NCI-H1694 (cell line): ENCODE measurements at regions not wholly inside any gene's neighbourhood (a gene's known extent, or its start where the extent isn't known, plus 50 kb on each side); places are given as distances from the start of the nearest gene placed in this dataset.

Experiments
- DNase-seq: peaks from one replicate; lab custom pipeline; 2025; lab: John Stamatoyannopoulos, UW

- DNase-seq = no peak
Measured at GRCh38 chr15:39125226-39125625, 455.7 kb upstream of the THBS1 start.

- DNase-seq = peak; percentile 7
Measured at GRCh38 chr15:39125904-39126303, 455.0 kb upstream of the THBS1 start.

GRCh38 chr15:39127151-39127790, 453.6 kb upstream of the THBS1 start:
- DNase-seq = no peak

GRCh38 chr15:39127925-39128617, 452.8 kb upstream of the THBS1 start:
- no peak for DNase-seq

GRCh38 chr15:39128746-39129145, 452.1 kb upstream of the THBS1 start:
- no peak for DNase-seq

GRCh38 chr15:39130556-39131379, 450.1 kb upstream of the THBS1 start:
- no peak for DNase-seq

GRCh38 chr15:39131609-39132008, 449.3 kb upstream of the THBS1 start:
- no peak for DNase-seq

- DNase-seq = no peak
Measured at GRCh38 chr15:39132070-39132469, 448.8 kb upstream of the THBS1 start.

- DNase-seq = no peak
Measured at GRCh38 chr15:39132954-39133600, 447.8 kb upstream of the THBS1 start.

GRCh38 chr15:39134282-39134681, 446.6 kb upstream of the THBS1 start:
- DNase-seq = no peak

- no peak for DNase-seq
Measured at GRCh38 chr15:39135989-39136388, 444.9 kb upstream of the THBS1 start.

- no peak for DNase-seq
Measured at GRCh38 chr15:39139431-39140059, 441.3 kb upstream of the THBS1 start.

GRCh38 chr15:39140060-39140604, 440.7 kb upstream of the THBS1 start:
- no peak for DNase-seq

GRCh38 chr15:39142500-39142899, 438.4 kb upstream of the THBS1 start:
- no peak for DNase-seq

GRCh38 chr15:39143479-39143878, 437.4 kb upstream of the THBS1 start:
- DNase-seq = no peak

- no peak for DNase-seq
Measured at GRCh38 chr15:39144051-39144450, 436.8 kb upstream of the THBS1 start.

GRCh38 chr15:39144613-39145499, 436.0 kb upstream of the THBS1 start:
- no peak for DNase-seq

GRCh38 chr15:39145854-39146625, 434.8 kb upstream of the THBS1 start:
- DNase-seq = no peak

GRCh38 chr15:39149636-39150150, 431.2 kb upstream of the THBS1 start:
- no peak for DNase-seq

- DNase-seq = no peak
Measured at GRCh38 chr15:39151545-39151944, 429.3 kb upstream of the THBS1 start.
